ENCODE measurements at regions not wholly inside any gene's neighbourhood (a gene's known extent, or its start where the extent isn't known, plus 50 kb on each side); places are given as distances from the start of the nearest gene placed in this dataset.

DNA sequence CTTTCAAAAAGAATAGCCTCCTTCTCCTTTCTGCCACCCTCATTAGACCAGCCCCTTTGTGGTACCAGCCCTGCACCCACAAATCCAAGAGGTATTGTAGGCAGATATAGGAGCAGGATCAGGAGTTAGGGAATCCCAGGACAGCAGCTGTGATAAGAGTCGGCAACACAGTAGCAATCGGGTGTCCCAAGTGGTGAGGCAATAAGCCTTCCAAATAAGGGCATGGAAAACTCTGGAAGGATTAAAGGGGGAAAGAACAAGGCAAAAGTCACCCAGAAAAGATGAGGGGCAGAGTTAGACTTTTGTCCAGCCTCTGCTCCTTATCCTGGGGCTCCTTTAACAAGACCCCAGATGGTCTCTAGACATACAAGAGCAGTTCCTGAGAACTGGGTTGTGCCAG, 204.2 kb downstream of the TBX5 start:
- TF ChIP-seq EZH2 (IDR thresholded peaks at IDR 0.05; ENCODE audit: borderline replicate concordance, insufficient read depth, low read length, poor library complexity, severe bottlenecking) (no peak), MXI1 (conservative IDR thresholded peaks at IDR 0.05; ENCODE audit: poor library complexity, severe bottlenecking) (no peak), RAD21 (conservative IDR thresholded peaks at IDR 0.05) (no peak), POLR2AphosphoS5 (IDR thresholded peaks at IDR 0.05) (no peak), EP300 (conservative IDR thresholded peaks at IDR 0.05; ENCODE audit: poor library complexity, severe bottlenecking) (no peak), TAF1 (IDR thresholded peaks at IDR 0.05; ENCODE audit: low read depth) (no peak), SMC3 (conservative IDR thresholded peaks at IDR 0.05; ENCODE audit: poor library complexity) (no peak)
- TF ChIP-seq, protein P1, sequence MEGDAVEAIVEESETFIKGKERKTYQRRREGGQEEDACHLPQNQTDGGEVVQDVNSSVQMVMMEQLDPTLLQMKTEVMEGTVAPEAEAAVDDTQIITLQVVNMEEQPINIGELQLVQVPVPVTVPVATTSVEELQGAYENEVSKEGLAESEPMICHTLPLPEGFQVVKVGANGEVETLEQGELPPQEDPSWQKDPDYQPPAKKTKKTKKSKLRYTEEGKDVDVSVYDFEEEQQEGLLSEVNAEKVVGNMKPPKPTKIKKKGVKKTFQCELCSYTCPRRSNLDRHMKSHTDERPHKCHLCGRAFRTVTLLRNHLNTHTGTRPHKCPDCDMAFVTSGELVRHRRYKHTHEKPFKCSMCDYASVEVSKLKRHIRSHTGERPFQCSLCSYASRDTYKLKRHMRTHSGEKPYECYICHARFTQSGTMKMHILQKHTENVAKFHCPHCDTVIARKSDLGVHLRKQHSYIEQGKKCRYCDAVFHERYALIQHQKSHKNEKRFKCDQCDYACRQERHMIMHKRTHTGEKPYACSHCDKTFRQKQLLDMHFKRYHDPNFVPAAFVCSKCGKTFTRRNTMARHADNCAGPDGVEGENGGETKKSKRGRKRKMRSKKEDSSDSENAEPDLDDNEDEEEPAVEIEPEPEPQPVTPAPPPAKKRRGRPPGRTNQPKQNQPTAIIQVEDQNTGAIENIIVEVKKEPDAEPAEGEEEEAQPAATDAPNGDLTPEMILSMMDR (IDR thresholded peaks at IDR 0.05; ENCODE audit: poor library complexity, severe bottlenecking), result no peak
- TF ChIP-seq, protein P2, sequence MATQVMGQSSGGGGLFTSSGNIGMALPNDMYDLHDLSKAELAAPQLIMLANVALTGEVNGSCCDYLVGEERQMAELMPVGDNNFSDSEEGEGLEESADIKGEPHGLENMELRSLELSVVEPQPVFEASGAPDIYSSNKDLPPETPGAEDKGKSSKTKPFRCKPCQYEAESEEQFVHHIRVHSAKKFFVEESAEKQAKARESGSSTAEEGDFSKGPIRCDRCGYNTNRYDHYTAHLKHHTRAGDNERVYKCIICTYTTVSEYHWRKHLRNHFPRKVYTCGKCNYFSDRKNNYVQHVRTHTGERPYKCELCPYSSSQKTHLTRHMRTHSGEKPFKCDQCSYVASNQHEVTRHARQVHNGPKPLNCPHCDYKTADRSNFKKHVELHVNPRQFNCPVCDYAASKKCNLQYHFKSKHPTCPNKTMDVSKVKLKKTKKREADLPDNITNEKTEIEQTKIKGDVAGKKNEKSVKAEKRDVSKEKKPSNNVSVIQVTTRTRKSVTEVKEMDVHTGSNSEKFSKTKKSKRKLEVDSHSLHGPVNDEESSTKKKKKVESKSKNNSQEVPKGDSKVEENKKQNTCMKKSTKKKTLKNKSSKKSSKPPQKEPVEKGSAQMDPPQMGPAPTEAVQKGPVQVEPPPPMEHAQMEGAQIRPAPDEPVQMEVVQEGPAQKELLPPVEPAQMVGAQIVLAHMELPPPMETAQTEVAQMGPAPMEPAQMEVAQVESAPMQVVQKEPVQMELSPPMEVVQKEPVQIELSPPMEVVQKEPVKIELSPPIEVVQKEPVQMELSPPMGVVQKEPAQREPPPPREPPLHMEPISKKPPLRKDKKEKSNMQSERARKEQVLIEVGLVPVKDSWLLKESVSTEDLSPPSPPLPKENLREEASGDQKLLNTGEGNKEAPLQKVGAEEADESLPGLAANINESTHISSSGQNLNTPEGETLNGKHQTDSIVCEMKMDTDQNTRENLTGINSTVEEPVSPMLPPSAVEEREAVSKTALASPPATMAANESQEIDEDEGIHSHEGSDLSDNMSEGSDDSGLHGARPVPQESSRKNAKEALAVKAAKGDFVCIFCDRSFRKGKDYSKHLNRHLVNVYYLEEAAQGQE (IDR thresholded peaks at IDR 0.05; ENCODE audit: borderline replicate concordance), result no peak

Data from neural cell (in vitro differentiated cells).